CD4-positive, alpha-beta memory T cell (primary cell): ENCODE measurements at regions not wholly inside any gene's neighbourhood (a gene's known extent, or its start where the extent isn't known, plus 50 kb on each side); places are given as distances from the start of the nearest gene placed in this dataset.

ENCODE experiments used
- CTCF ChIA-PET: fragments of 350-600 bp; sonication (Branson Sonifier 250); formaldehyde crosslinking; loops from one replicate; lab custom pipeline; 2021; ENCODE audit warnings: inconsistent platforms; ENCODE audit not compliant: partially characterized antibody; lab: Charles Lee
- POLR2A ChIA-PET: fragments of 350-600 bp; sonication (Branson Sonifier 250); formaldehyde crosslinking; loops from one replicate; lab custom pipeline; 2021; ENCODE audit not compliant: partially characterized antibody; lab: Charles Lee
- DNase-seq, 5 donors: peaks; one replicate each; pipeline versions ENCODE4 v3.0.0 to v3.0.0-alpha.2; 2020 to 2022; ENCODE audit warnings: mixed read lengths in 1 of 5
- H3K27ac ChIP-seq: one replicate; pipeline ENCODE4 v1.7.0; 2013; ENCODE audit warnings: low read depth, low read length
- H3K27me3 ChIP-seq: 2 replicates; pipeline ENCODE4 v1.7.0; 2013; ENCODE audit warnings: mild to moderate bottlenecking, low read length, moderate library complexity; ENCODE audit not compliant: insufficient read depth
- H3K36me3 ChIP-seq: 2 replicates; pipeline ENCODE4 v1.7.0; 2013; ENCODE audit warnings: mild to moderate bottlenecking, low read length, moderate library complexity; ENCODE audit not compliant: insufficient read depth
- H3K4me1 ChIP-seq: 2 replicates; pipeline ENCODE4 v1.7.0; 2013; ENCODE audit warnings: mild to moderate bottlenecking, low read length, moderate library complexity; ENCODE audit not compliant: insufficient read depth
- H3K4me3 ChIP-seq, 2 donors: one replicate each; pipeline ENCODE4 v1.7.0; 2013; ENCODE audit warnings: low read length in 2 of 2, mild to moderate bottlenecking in 1 of 2
- H3K9me3 ChIP-seq, 2 donors: one replicate each; pipeline ENCODE4 v1.7.0; 2013; ENCODE audit warnings: low read length in 2 of 2, control low read depth in 1 of 2; ENCODE audit not compliant: control insufficient read depth in 1 of 2
- H3K27ac Mint-ChIP-seq, 7 donors: one replicate each; pipeline ENCODE4 v1.8.0; 2020 to 2021; ENCODE audit warnings: mixed read lengths in 7 of 7, mild to moderate bottlenecking in 6 of 7, inconsistent platforms in 3 of 7, moderate library complexity in 3 of 7
- H3K27me3 Mint-ChIP-seq, 2 donors: one replicate each; pipeline ENCODE4 v1.8.0; 2020 to 2021; ENCODE audit warnings: mixed read lengths in 2 of 2
- H3K36me3 Mint-ChIP-seq, 2 donors: one replicate each; pipeline ENCODE4 v1.8.0; 2020 to 2021; ENCODE audit warnings: mixed read lengths in 2 of 2, inconsistent platforms in 1 of 2, mild to moderate bottlenecking in 1 of 2
- H3K4me1 Mint-ChIP-seq, 4 donors: one replicate each; pipeline ENCODE4 v1.8.0; 2020 to 2021; ENCODE audit warnings: mixed read lengths in 4 of 4, mild to moderate bottlenecking in 1 of 4
- H3K4me3 Mint-ChIP-seq, 8 donors: one replicate each; pipeline ENCODE4 v1.8.0; 2020 to 2021; ENCODE audit warnings: mixed read lengths in 8 of 8, mild to moderate bottlenecking in 7 of 8, moderate library complexity in 6 of 8, inconsistent platforms in 3 of 8
- H3K9me3 Mint-ChIP-seq, 8 donors: one replicate each; pipeline ENCODE4 v1.8.0; 2020 to 2021; ENCODE audit warnings: mixed read lengths in 8 of 8, mild to moderate bottlenecking in 5 of 8, inconsistent platforms in 3 of 8, moderate library complexity in 1 of 8
- intact Hi-C: fragments of 100-400 bp; cut with micrococcal nuclease; formaldehyde crosslinking; loops from one replicate; pipeline ENCODE4 v1.15.1; 2023

DNA sequence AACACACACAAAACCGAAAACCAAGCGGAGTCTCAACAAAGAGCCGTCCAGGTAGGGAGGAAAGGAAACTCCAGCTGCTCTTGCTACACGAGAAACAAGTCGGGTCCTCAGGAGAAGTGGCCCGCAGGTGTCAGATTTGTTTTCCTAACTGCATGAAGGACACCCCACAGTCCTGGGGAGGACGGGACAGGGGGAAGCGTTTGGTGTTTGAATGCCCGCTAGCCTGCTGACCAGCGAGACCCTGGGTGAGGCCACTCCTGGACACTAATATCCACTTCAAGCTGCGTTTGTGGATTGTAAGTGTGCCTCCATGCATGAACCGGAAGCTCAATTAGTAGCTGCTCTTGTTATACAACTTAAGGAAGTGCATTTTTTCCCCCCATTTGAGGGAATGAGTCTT, 299.5 kb downstream of the MAF start:
- H3K36me3 Mint-ChIP-seq: no peaks in the 10 kb centered on the region
- no peaks in the 10 kb centered on the region for H3K27me3 ChIP-seq
- no peak overlapping the region for H3K27ac Mint-ChIP-seq
- no peak overlapping the region for H3K4me3 ChIP-seq
- DNase-seq: no peak
- no peaks in the 10 kb centered on the region for H3K36me3 ChIP-seq
- H3K9me3 ChIP-seq: no peaks in the 10 kb centered on the region
- no peaks in the 10 kb centered on the region for H3K9me3 Mint-ChIP-seq
- H3K4me1 Mint-ChIP-seq: peaks cover 10 to 21% (median 15%) of the 10 kb centered on the region in 4 donors
- no peak overlapping the region for H3K27ac ChIP-seq
- intact Hi-C loops: no loop called here
- H3K4me1 ChIP-seq: peaks cover 14% of the 10 kb centered on the region
- CTCF ChIA-PET: no interaction called here
- no peak overlapping the region for H3K4me3 Mint-ChIP-seq
- H3K27me3 Mint-ChIP-seq: no peaks in the 10 kb centered on the region
- POLR2A ChIA-PET: interaction anchor here (1.2 kb wide), 1 partner anchor 17 kb away, joined by 3 read pairs; no protein-coding TSS in a partner anchor

DNA sequence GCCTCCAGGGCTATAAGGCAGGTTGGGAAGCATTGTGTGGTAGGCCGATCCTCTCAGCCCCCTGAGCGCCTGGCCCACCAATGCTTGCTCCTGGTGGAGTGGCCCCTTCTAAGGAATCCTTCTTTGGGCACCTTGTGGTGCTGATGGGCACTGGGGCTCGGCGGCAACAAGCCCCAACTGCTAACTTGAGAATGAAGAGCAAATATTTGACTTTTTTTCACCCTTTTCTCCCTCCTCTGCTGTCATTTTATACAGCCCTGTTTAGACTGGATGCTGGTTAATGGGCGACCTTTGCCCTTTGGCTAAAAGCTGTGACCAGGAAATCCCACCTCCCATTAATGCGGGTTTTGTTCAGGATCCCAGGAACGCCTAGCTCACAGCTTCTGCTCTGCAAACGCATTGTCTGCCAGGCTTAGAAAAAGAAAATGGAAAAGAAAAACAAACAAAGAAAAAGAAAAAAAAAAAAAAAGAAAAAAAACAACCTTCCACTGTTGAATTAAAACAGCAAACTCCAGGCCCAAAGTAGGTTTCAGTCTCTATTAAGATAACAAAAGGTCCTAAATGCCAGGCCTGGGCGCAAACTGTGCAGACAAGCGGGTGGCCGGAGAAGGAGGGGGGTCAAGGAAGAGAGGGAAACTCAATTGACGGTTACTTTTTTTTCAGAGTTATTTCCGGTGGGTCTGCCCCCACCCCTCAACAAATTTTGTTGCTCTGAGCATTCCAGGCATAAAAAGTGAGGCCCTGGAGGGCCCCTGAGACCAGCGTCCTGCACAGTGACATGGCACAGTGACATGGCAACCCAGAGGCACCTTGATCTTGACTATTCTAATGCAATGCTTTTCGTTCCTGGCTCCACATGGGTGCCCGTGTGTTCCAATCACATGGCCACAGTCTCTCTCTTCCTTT, 301.4 kb downstream of the MAF start:
- H3K4me1 ChIP-seq: peaks cover 20% of the 10 kb centered on the region
- no peaks in the 10 kb centered on the region for H3K9me3 ChIP-seq
- no peaks in the 10 kb centered on the region for H3K36me3 ChIP-seq
- intact Hi-C loops: no loop called here
- POLR2A ChIA-PET: interaction anchor here (0.6 to 1.7 kb wide), 2 partner anchors 12 to 29 kb away, joined by 3 to 5 read pairs; no protein-coding TSS in a partner anchor
- no peak overlapping the region for H3K4me3 Mint-ChIP-seq
- peak overlapping the region in 1 of 7 donors; percentile 53 for H3K27ac Mint-ChIP-seq
- no peaks in the 10 kb centered on the region for H3K27me3 ChIP-seq
- no peaks in the 10 kb centered on the region for H3K9me3 Mint-ChIP-seq
- CTCF ChIA-PET: no interaction called here
- no peak overlapping the region for H3K4me3 ChIP-seq
- H3K27ac ChIP-seq: no peak overlapping the region
- H3K36me3 Mint-ChIP-seq: no peaks in the 10 kb centered on the region
- peaks cover 12 to 33% (median 24%) of the 10 kb centered on the region in 4 donors for H3K4me1 Mint-ChIP-seq
- DNase-seq: no peak
- H3K27me3 Mint-ChIP-seq: no peaks in the 10 kb centered on the region

- DNase-seq: no peak
- H3K4me1 Mint-ChIP-seq: peaks cover 12 to 36% (median 24%) of the 10 kb centered on the region in 4 donors
- no peak overlapping the region for H3K4me3 ChIP-seq
- no peaks in the 10 kb centered on the region for H3K36me3 Mint-ChIP-seq
- no peak overlapping the region for H3K4me3 Mint-ChIP-seq
- ChIA-PET POLR2A (interaction anchor here (1.7 kb wide), 1 partner anchor 28 kb away, joined by 5 read pairs; no protein-coding TSS in a partner anchor), CTCF (interaction anchor here (1.2 kb wide), 1 partner anchor 11 kb away, joined by 5 read pairs; no protein-coding TSS in a partner anchor)
- H3K9me3 ChIP-seq: no peaks in the 10 kb centered on the region
- intact Hi-C loops: no loop called here
- H3K27ac ChIP-seq: no peak overlapping the region
- H3K27ac Mint-ChIP-seq: peak overlapping the region in 3 of 7 donors; percentile 19 to 79 (median 57)
- peaks cover 20% of the 10 kb centered on the region for H3K4me1 ChIP-seq
- no peaks in the 10 kb centered on the region for H3K9me3 Mint-ChIP-seq
- no peaks in the 10 kb centered on the region for H3K27me3 Mint-ChIP-seq
- H3K36me3 ChIP-seq: no peaks in the 10 kb centered on the region
- no peaks in the 10 kb centered on the region for H3K27me3 ChIP-seq
Measured at GRCh38 chr16:79298476-79298875, 302.1 kb downstream of the MAF start.

DNA sequence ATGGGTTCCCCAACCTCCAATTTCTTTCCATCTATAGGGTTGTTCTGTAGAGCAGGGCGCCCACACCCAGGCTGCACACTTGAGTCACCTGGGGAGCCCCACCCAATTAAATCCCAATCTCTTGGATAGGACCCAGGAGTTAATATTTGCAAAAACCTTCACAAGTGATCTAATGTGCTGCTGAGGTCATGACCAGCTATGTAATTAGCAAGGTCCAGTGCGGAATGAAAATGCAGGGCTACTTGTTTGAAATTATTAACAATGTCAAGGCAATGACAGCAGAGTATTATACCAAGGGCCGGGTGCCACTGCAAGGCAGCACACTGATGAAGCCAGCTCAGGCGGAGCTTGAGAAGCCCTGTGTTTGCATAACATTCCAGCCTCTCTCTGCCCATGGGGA, 302.7 kb downstream of the MAF start:
- intact Hi-C loops: no loop called here
- Histone ChIP-seq H3K27ac (no peak overlapping the region), H3K27me3 (no peaks in the 10 kb centered on the region), H3K4me1 (peaks cover 20% of the 10 kb centered on the region), H3K4me3 (no peak overlapping the region), H3K36me3 (no peaks in the 10 kb centered on the region), H3K9me3 (no peaks in the 10 kb centered on the region)
- ChIA-PET POLR2A (interaction anchor here (1.7 kb wide), 1 partner anchor 28 kb away, joined by 5 read pairs; no protein-coding TSS in a partner anchor), CTCF (interaction anchor here (1.2 kb wide), 1 partner anchor 10 kb away, joined by 5 read pairs; no protein-coding TSS in a partner anchor)
- H3K27ac Mint-ChIP-seq: peak overlapping the region in 1 of 7 donors; percentile 82
- H3K36me3 Mint-ChIP-seq: no peaks in the 10 kb centered on the region
- no peak for DNase-seq
- H3K4me3 Mint-ChIP-seq: no peak overlapping the region
- no peaks in the 10 kb centered on the region for H3K27me3 Mint-ChIP-seq
- H3K9me3 Mint-ChIP-seq: no peaks in the 10 kb centered on the region
- peaks cover 14 to 42% (median 24%) of the 10 kb centered on the region in 4 donors for H3K4me1 Mint-ChIP-seq

DNA sequence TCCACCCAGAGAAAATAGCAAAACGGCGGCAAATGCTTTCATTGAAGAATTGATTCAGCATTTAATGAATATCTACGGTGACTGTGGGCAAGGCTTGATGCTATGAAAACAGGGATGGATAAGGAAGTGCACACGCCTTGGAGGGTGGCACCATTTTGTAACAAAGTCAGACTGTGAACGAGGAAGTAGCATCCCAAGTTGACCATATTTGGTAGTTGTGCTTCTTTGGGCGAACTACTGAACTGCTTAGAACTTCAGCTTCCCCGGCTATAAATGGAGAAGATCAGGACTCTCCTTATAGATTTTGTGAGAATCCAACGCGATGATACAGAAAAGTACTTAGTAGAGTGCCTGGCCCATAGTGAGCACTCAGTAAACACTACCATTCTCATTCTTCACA, 303.2 kb downstream of the MAF start:
- no peaks in the 10 kb centered on the region for H3K36me3 Mint-ChIP-seq

DNA sequence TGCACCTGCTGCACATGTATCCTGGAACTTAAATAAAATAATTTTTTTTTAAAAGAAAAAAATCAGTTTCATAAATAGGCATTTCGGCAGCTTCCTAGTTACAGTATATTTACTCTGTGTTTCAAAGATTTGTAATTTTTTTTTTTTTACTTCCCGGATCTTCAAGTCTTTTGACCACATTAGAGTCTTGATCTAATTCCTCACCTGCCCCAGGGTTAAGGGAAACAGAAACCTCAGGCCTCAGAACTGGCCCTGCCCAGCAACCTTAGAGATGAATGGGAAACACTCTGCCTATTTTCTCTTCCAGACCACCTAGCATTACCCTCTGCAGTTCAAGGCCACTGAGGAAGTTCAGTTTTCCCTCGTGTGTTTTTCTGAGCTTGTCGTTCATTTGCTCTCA, 304.0 kb downstream of the MAF start:
- H3K9me3 Mint-ChIP-seq: no peaks in the 10 kb centered on the region
- no peaks in the 10 kb centered on the region for H3K9me3 ChIP-seq
- H3K36me3 ChIP-seq: no peaks in the 10 kb centered on the region
- H3K4me1 Mint-ChIP-seq: peaks cover 14 to 42% (median 24%) of the 10 kb centered on the region in 4 donors
- H3K4me3 Mint-ChIP-seq: peak overlapping the region in 6 of 8 donors; percentile 33 to 74 (median 53)
- DNase-seq: peak in 4 of 5 donors; percentile 43 to 72 (median 64)
- H3K4me1 ChIP-seq: peaks cover 20% of the 10 kb centered on the region
- no peak overlapping the region for H3K27ac ChIP-seq
- no peaks in the 10 kb centered on the region for H3K36me3 Mint-ChIP-seq
- peak overlapping the region in 6 of 7 donors; percentile 44 to 87 (median 82) for H3K27ac Mint-ChIP-seq
- ChIA-PET POLR2A (interaction anchor here (0.8 to 3.3 kb wide), 8 partner anchors 10 to 302 kb away, joined by 3 to 18 read pairs (median 4); no protein-coding TSS in a partner anchor), CTCF (interaction anchor here (0.5 kb wide), 1 partner anchor 1701 kb away, joined by 5 read pairs; no protein-coding TSS in a partner anchor)
- no peaks in the 10 kb centered on the region for H3K27me3 Mint-ChIP-seq
- intact Hi-C loops: no loop called here
- H3K4me3 ChIP-seq: no peak overlapping the region
- no peaks in the 10 kb centered on the region for H3K27me3 ChIP-seq

More for the DNA sequence above, 303.2 kb downstream of the MAF start:
- DNase-seq: no peak
- Mint-ChIP-seq H3K27ac (peak overlapping the region in 3 of 7 donors; percentile 82 to 87 (median 84)), H3K4me1 (peaks cover 14 to 42% (median 24%) of the 10 kb centered on the region in 4 donors), H3K4me3 (no peak overlapping the region), H3K9me3 (no peaks in the 10 kb centered on the region), H3K27me3 (no peaks in the 10 kb centered on the region)
- Histone ChIP-seq H3K27ac (no peak overlapping the region), H3K4me1 (peaks cover 20% of the 10 kb centered on the region), H3K9me3 (no peaks in the 10 kb centered on the region), H3K4me3 (no peak overlapping the region), H3K27me3 (no peaks in the 10 kb centered on the region), H3K36me3 (no peaks in the 10 kb centered on the region)
- CTCF ChIA-PET: interaction anchor here (1.2 kb wide), 1 partner anchor 9 kb away, joined by 5 read pairs; no protein-coding TSS in a partner anchor
- intact Hi-C loops: no loop called here
- POLR2A ChIA-PET: interaction anchor here (0.9 to 3.3 kb wide), 3 partner anchors 13 to 301 kb away, joined by 3 to 18 read pairs (median 9); no protein-coding TSS in a partner anchor

GRCh38 chr16:79295746-79296145, 304.8 kb downstream of the MAF start:
- Histone ChIP-seq H3K27ac (no peak overlapping the region), H3K4me1 (peaks cover 20% of the 10 kb centered on the region), H3K27me3 (no peaks in the 10 kb centered on the region), H3K9me3 (no peaks in the 10 kb centered on the region), H3K4me3 (no peak overlapping the region), H3K36me3 (no peaks in the 10 kb centered on the region)
- intact Hi-C loops: no loop called here
- Mint-ChIP-seq H3K27me3 (no peaks in the 10 kb centered on the region), H3K36me3 (no peaks in the 10 kb centered on the region), H3K4me1 (peaks cover 14 to 42% (median 24%) of the 10 kb centered on the region in 4 donors), H3K4me3 (no peak overlapping the region), H3K9me3 (no peaks in the 10 kb centered on the region), H3K27ac (peak overlapping the region in 4 of 7 donors; percentile 45 to 94 (median 80))
- ChIA-PET CTCF (interaction anchor here (0.5 kb wide), 1 partner anchor 1702 kb away, joined by 5 read pairs; no protein-coding TSS in a partner anchor), POLR2A (interaction anchor here (1.0 to 3.3 kb wide), 6 partner anchors 9 to 25 kb away, joined by 3 to 18 read pairs (median 4); no protein-coding TSS in a partner anchor)
- no peak for DNase-seq
